Myocyte (in vitro differentiated cells): ENCODE measurements at regions not wholly inside any gene's neighbourhood (a gene's known extent, or its start where the extent isn't known, plus 50 kb on each side); places are given as distances from the start of the nearest gene placed in this dataset.

ENCODE experiments used
- DNase-seq: peaks from one replicate; pipeline ENCODE4 v3.0.0-alpha.2; 2012; ENCODE audit warnings: low read depth

- DNase-seq, result peak; percentile 69
These were observed 57.9 kb upstream of the FOXF1 start for GRCh38 chr16:86452451-86452850.

GRCh38 chr16:86455116-86455515 lies 55.2 kb upstream of the FOXF1 start:
- no peak for DNase-seq

- no peak for DNase-seq
These were observed 54.7 kb upstream of the FOXF1 start for GRCh38 chr16:86455640-86456039.

GRCh38 chr16:86457501-86458148 lies 52.7 kb upstream of the FOXF1 start:
- DNase-seq, result no peak

- no peak for DNase-seq
These were observed 52.1 kb upstream of the FOXF1 start for GRCh38 chr16:86458149-86458777.

GRCh38 chr16:86459266-86459665 lies 51.1 kb upstream of the FOXF1 start:
- no peak for DNase-seq
